Endothelial cell of umbilical vein (primary cell): ENCODE measurements at regions not wholly inside any gene's neighbourhood (a gene's known extent, or its start where the extent isn't known, plus 50 kb on each side); places are given as distances from the start of the nearest gene placed in this dataset.

Experiments
- BruUV-seq: library from RNA; stranded (reverse); fragments of 400-500 nt; replicated peaks from 2 replicates; lab custom pipeline; 2021; lab: Mats Ljungman, UMichigan
- CTCF ChIA-PET: fragments of 300-600, 350-600 bp; sonication (Branson Sonifier 250); formaldehyde crosslinking; loops from one replicate; lab custom pipeline; 2021; ENCODE audit warnings: antibody characterized with exemption, inconsistent platforms; lab: Charles Lee
- POLR2A ChIA-PET: fragments of 300-600, 350-600 bp; sonication (Branson Sonifier 250); formaldehyde crosslinking; loops from one replicate; lab custom pipeline; 2021; ENCODE audit warnings: antibody characterized with exemption, inconsistent platforms; lab: Charles Lee
- DNase-seq: peaks from one replicate; pipeline ENCODE4 v3.0.0-alpha.2; 2011; ENCODE audit warnings: low read depth, low spot score
- FAIRE-seq: peaks from 2 replicates; lab custom pipeline; 2011; peaks lifted over from hg19 to GRCh38; lab: Jason Lieb, UNC
- H2AFZ ChIP-seq: 2 replicates; pipeline ENCODE4 v1.6.0; 2012; ENCODE audit warnings: low read depth, low read length, control low read depth, inconsistent platforms
- H3K27ac ChIP-seq: 2 replicates; pipeline ENCODE4 v1.5.1; 2011; ENCODE audit warnings: low read depth, mild to moderate bottlenecking, control low read depth, low read length, moderate library complexity; ENCODE audit not compliant: insufficient read depth
- H3K27me3 ChIP-seq, 2 experiments: 2 replicates each; pipeline versions ENCODE4 v1.6.0 to v1.6.1; 2011; ENCODE audit warnings: low read length in 2 of 2, mixed read lengths in 1 of 2; ENCODE audit not compliant: control insufficient read depth in 2 of 2, insufficient read depth in 2 of 2
- H3K36me3 ChIP-seq, 2 experiments: 2 replicates in 1 of 2; 3 replicates in 1 of 2; pipeline ENCODE4 v1.5.1; 2011; ENCODE audit warnings: low read length in 2 of 2, mild to moderate bottlenecking in 1 of 2, moderate library complexity in 1 of 2; ENCODE audit not compliant: control insufficient read depth in 2 of 2, insufficient read depth in 2 of 2; ENCODE audit errors: extremely low read depth in 1 of 2
- H3K4me1 ChIP-seq: 3 replicates; pipeline ENCODE4 v1.5.1; 2011; ENCODE audit warnings: mild to moderate bottlenecking, low read length; ENCODE audit not compliant: control insufficient read depth, insufficient read depth; ENCODE audit errors: extremely low read depth
- H3K4me2 ChIP-seq: 2 replicates; pipeline ENCODE4 v1.6.1; 2011; ENCODE audit warnings: low read length, control low read depth, mixed read lengths; ENCODE audit not compliant: insufficient read depth
- H3K4me3 ChIP-seq, 3 experiments: fragments of 200-600 bp in 1 of 3; sonication (generic), shearing (Covaris generic) in 1 of 3; replicated peaks in 1 of 3; 2 replicates each; pipeline ENCODE4 v1.5.1; 2011 to 2016; ENCODE audit warnings: control low read depth in 3 of 3, low read length in 3 of 3, mild to moderate bottlenecking in 2 of 3, inconsistent platforms in 1 of 3, low read depth in 1 of 3, moderate library complexity in 1 of 3; ENCODE audit not compliant: insufficient read depth in 1 of 3
- H3K79me2 ChIP-seq: 2 replicates; pipeline ENCODE4 v1.6.0; 2012; ENCODE audit warnings: low read length, inconsistent platforms; ENCODE audit not compliant: control insufficient read depth, insufficient read depth
- H3K9ac ChIP-seq: replicated peaks from 2 replicates; pipeline ENCODE3; 2011; ENCODE audit warnings: low read length, control low read depth; ENCODE audit not compliant: insufficient read depth; ENCODE audit errors: extremely low read depth
- H3K9me1 ChIP-seq: replicated peaks from 3 replicates; pipeline ENCODE4 v1.6.0; 2011; ENCODE audit warnings: mild to moderate bottlenecking, low read length; ENCODE audit not compliant: control insufficient read depth, insufficient read depth; ENCODE audit errors: extremely low read depth
- H3K9me3 ChIP-seq: replicated peaks from 2 replicates; pipeline ENCODE4 v1.5.1; 2012; ENCODE audit warnings: low read length, inconsistent platforms; ENCODE audit not compliant: control insufficient read depth, insufficient read depth
- H4K20me1 ChIP-seq: replicated peaks from 2 replicates; pipeline ENCODE3; 2011; ENCODE audit warnings: mild to moderate bottlenecking, low read length; ENCODE audit not compliant: control insufficient read depth, insufficient read depth; ENCODE audit errors: extremely low read depth
- EZH2 ChIP-seq: IDR thresholded peaks from 2 replicates; pipeline ENCODE4 v1.6.1; 2012; ENCODE audit warnings: borderline replicate concordance, low read depth, mild to moderate bottlenecking, moderate library complexity, low read length, inconsistent platforms; ENCODE audit not compliant: severe bottlenecking
- FOS ChIP-seq: IDR thresholded peaks from 2 replicates; pipeline ENCODE4 v1.6.1; 2011; ENCODE audit warnings: mild to moderate bottlenecking, low read length, moderate library complexity, borderline replicate concordance; ENCODE audit not compliant: insufficient read depth
- GATA2 ChIP-seq: IDR thresholded peaks from 2 replicates; pipeline ENCODE4 v1.7.0; 2011; ENCODE audit warnings: low read depth, mild to moderate bottlenecking, moderate library complexity, mixed read lengths, low read length; ENCODE audit not compliant: insufficient read length, insufficient read depth
- JUN ChIP-seq: IDR thresholded peaks from 2 replicates; pipeline ENCODE4 v1.6.1; 2011; ENCODE audit warnings: borderline replicate concordance, low read depth; ENCODE audit not compliant: insufficient read length, insufficient read depth
- MYC ChIP-seq: IDR thresholded peaks from one replicate; pipeline ENCODE4 v1.6.1; 2011; ENCODE audit warnings: mild to moderate bottlenecking, low read depth, low read length
- POLR2A ChIP-seq: IDR thresholded peaks from 2 replicates; pipeline ENCODE4 v1.6.1; 2012; ENCODE audit warnings: low read depth, mild to moderate bottlenecking, control low read depth, low read length
- POLR2AphosphoS5 ChIP-seq: IDR thresholded peaks from 2 replicates; pipeline ENCODE4 v1.6.1; 2012; ENCODE audit warnings: low read depth, mild to moderate bottlenecking, control low read depth, low read length, moderate library complexity; ENCODE audit not compliant: insufficient read depth
- dilution Hi-C: fragments of 300-500 bp; cut with MboI; formaldehyde crosslinking; loops from one replicate; pipeline ENCODE4 v1.15.0; 2019; ENCODE audit warnings: low sequenced_read_pairs; ENCODE audit not compliant: extremely low pct_ligation_motif_present
- intact Hi-C: fragments of 100-400 bp; cut with micrococcal nuclease; formaldehyde crosslinking; loops from one replicate; pipeline ENCODE4 v1.10.0; 2022
- TF ChIP-seq, protein P1 (sequence below): IDR thresholded peaks from 2 replicates; pipeline ENCODE4 v1.6.1; 2011; ENCODE audit not compliant: insufficient read depth, insufficient read length
- TF ChIP-seq, protein P2 (sequence below), 2 donors: IDR thresholded peaks; 1 replicate in 1 of 2; 2 replicates in 1 of 2; pipeline ENCODE4 v1.5.1; 2011; ENCODE audit warnings: low read length in 2 of 2, mild to moderate bottlenecking in 2 of 2, moderate library complexity in 2 of 2, control low read depth in 1 of 2, inconsistent platforms in 1 of 2, low read depth in 1 of 2; ENCODE audit not compliant: insufficient read depth in 1 of 2; ENCODE audit errors: extremely low read depth in 1 of 2

DNA sequence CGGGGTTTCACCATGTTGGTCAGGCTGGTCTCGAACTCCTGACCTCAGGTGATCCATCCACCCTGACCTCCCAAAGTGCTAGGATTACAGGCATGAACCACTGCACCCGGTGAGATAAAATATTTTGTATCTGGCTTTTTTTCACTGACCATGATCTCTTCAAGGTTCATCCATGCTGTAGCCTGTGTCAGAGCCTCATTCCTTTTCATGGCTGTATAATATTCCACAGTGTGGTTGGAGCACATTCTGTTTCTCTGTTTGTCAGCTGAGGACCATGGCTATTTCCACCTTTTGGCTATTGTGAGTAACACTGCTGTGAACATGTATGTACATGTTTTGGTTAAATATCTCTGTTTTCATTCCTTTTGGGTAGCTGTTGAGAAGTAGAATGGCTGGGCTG is 169.2 kb downstream of the SHOX start:
- no peaks in the 10 kb centered on the region for H3K79me2 ChIP-seq
- TF ChIP-seq EZH2, result no peak
- TF ChIP-seq GATA2, result no peak
- TF ChIP-seq, protein P1, sequence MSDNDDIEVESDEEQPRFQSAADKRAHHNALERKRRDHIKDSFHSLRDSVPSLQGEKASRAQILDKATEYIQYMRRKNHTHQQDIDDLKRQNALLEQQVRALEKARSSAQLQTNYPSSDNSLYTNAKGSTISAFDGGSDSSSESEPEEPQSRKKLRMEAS, result no peak
- no peak for TF ChIP-seq FOS
- TF ChIP-seq, protein P2, sequence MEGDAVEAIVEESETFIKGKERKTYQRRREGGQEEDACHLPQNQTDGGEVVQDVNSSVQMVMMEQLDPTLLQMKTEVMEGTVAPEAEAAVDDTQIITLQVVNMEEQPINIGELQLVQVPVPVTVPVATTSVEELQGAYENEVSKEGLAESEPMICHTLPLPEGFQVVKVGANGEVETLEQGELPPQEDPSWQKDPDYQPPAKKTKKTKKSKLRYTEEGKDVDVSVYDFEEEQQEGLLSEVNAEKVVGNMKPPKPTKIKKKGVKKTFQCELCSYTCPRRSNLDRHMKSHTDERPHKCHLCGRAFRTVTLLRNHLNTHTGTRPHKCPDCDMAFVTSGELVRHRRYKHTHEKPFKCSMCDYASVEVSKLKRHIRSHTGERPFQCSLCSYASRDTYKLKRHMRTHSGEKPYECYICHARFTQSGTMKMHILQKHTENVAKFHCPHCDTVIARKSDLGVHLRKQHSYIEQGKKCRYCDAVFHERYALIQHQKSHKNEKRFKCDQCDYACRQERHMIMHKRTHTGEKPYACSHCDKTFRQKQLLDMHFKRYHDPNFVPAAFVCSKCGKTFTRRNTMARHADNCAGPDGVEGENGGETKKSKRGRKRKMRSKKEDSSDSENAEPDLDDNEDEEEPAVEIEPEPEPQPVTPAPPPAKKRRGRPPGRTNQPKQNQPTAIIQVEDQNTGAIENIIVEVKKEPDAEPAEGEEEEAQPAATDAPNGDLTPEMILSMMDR (IDR thresholded peaks at IDR 0.05; ENCODE audit: extremely low read depth in 1 of 2, insufficient read depth in 1 of 2, low read depth in 1 of 2, low read length in 2 of 2), result no peak
- TF ChIP-seq POLR2A, result no peak
- no peak for TF ChIP-seq JUN
- no peak for TF ChIP-seq MYC
- no peak for TF ChIP-seq POLR2AphosphoS5
- ChIA-PET POLR2A (no interaction called here), CTCF (no interaction called here)
- no TSS peak for BruUV-seq
- H4K20me1 ChIP-seq, result no peaks in the 10 kb centered on the region
- FAIRE-seq (no peak), DNase-seq (no peak)
- peaks cover 7% of the 10 kb centered on the region for H3K9me3 ChIP-seq
- no peaks in the 10 kb centered on the region for H3K9me1 ChIP-seq
- H3K27ac ChIP-seq, result no peak overlapping the region
- dilution Hi-C loops, result no loop called here
- no peaks in the 10 kb centered on the region for H3K27me3 ChIP-seq
- H3K9ac ChIP-seq, result no peak overlapping the region
- H3K4me3 ChIP-seq, result no peak overlapping the region
- no peaks in the 10 kb centered on the region for H3K36me3 ChIP-seq
- H3K4me2 ChIP-seq, result no peak overlapping the region
- no peak overlapping the region for H2AFZ ChIP-seq
- intact Hi-C loops, result no loop called here
- no peaks in the 10 kb centered on the region for H3K4me1 ChIP-seq
